NK-92 (cell line): ENCODE measurements at regions not wholly inside any gene's neighbourhood (a gene's known extent, or its start where the extent isn't known, plus 50 kb on each side); places are given as distances from the start of the nearest gene placed in this dataset.
"Not testable (repeated sequence)": the region's sequence is repeated elsewhere in the genome, so short reads cannot be mapped to it uniquely, and the experiment has no call there.

ENCODE experiments used
- DNase-seq: peaks from one replicate; lab custom pipeline; 2025; ENCODE audit not compliant: unreplicated experiment; lab: John Stamatoyannopoulos, UW

- DNase-seq, result no peak
These were observed 295.4 kb upstream of the DAB2 start for GRCh38 chr5:39720136-39720535.

- DNase-seq, result no peak
These were observed 292.6 kb upstream of the DAB2 start for GRCh38 chr5:39717176-39717897.

DNA sequence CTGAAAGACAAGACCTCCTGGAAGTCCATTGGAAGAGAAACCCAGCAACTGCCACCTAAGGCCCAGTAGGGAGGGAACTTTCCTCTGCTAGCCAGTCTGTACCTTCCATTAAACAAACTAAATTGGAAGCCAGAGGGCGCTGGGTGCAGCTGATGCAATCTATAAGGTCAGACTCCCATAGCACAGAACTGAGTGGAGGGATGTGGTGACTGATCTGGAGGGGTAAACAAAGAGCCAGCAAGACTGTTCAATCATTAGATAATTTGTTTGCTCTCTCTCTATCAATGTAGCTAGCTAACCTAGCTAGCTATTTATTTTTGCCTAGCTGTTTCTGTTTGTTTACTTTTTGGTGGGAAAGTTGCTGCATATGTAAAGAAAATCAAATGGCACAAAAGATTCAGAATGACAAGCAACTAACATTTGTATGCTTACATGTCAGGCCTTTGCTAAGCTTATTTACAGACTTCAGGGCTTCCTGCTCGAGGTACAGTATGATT is 291.8 kb upstream of the DAB2 start:
- no peak for DNase-seq

GRCh38 chr5:39714036-39714698 is 289.4 kb upstream of the DAB2 start:
- no peak for DNase-seq

- no peak for DNase-seq
These were observed 288.6 kb upstream of the DAB2 start for GRCh38 chr5:39713250-39713916.

- DNase-seq, result no peak
These were observed 287.8 kb upstream of the DAB2 start for GRCh38 chr5:39712316-39713249.

DNA sequence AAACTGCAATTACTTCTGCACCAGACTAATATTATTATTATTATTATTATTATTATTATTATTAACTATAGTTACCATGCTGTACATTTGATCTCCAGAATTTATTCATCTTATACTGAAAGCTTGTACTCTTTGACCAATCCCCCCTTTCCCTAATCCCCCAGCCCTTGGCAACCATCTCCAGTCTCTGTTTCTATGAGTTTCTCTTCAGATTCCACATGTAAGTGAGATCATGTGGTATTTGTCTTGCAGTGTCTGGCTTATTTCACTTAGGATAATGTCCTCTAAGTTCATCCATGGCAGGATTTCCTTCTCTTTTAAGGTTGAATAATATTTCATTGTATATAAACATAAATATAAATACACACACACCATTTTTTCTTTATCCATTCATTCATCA is 287.0 kb upstream of the DAB2 start:
- DNase-seq, result no peak

- no peak for DNase-seq
These were observed 284.3 kb upstream of the DAB2 start for GRCh38 chr5:39709032-39709431.

DNA sequence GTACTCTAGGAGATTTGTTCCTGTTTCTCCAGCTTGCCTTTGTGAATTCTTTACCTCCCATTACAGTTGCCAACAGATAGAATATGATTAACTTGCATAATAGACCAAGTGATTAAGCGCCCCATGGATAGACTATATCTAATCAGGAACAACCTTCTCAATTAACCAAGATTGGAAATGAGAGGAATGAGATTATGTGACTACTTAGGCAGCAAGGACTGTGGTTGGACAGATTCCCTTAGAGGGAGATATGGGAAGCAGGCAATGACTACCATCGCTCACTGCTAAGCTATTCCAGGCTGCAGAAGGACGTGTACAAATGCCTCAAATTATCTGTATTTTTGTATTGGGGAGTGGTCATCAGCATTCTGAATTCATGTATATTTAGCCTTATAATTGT is 278.1 kb upstream of the DAB2 start:
- no peak for DNase-seq

DNA sequence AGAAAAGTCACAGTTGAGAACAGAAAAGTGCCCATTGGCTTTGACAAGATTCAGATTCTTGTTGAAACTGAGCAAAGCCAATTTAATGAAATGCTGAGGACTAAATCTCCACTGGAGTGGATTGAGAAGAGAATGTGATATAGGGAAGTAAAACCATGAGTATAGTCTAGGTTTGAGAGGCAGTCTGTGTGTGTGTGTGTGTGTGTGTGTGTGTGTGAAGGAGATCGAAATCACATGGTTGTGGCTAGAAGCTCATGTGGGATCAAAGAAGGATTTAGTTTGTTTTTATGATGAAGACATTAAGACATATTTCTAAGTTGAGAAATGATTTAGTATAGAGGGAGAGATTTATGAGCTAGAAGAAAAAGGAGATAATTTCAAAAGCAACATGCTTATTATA is 275.7 kb upstream of the DAB2 start:
- no peak for DNase-seq

GRCh38 chr5:39698838-39699560 is 274.2 kb upstream of the DAB2 start:
- no peak for DNase-seq

- DNase-seq, result no peak
These were observed 273.1 kb upstream of the DAB2 start for GRCh38 chr5:39697881-39698280.

GRCh38 chr5:39696672-39697398 is 272.1 kb upstream of the DAB2 start:
- DNase-seq, result no peak

DNA sequence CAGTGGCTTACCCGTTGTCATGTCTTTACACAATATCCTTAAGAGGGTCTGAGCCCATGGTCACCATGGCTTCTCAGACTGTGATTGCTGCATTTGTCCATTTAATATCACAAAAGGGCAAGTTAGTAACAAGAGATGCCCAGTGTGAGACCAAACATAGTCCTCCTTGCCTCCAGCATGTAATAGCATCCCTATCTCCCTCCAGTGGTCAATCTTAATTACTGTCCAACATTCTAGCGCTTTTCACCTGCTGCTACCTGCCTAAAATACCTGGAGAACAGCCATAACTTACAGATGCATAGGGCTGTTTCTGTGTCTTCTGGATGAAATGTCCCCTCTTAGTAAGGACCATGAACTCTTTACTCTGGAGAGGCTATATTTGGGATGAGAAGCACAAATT is 267.2 kb upstream of the DAB2 start:
- no peak for DNase-seq

- no peak for DNase-seq
These were observed 266.4 kb upstream of the DAB2 start for GRCh38 chr5:39691136-39691535.

- DNase-seq, result no peak
These were observed 265.1 kb upstream of the DAB2 start for GRCh38 chr5:39689919-39690318.

DNA sequence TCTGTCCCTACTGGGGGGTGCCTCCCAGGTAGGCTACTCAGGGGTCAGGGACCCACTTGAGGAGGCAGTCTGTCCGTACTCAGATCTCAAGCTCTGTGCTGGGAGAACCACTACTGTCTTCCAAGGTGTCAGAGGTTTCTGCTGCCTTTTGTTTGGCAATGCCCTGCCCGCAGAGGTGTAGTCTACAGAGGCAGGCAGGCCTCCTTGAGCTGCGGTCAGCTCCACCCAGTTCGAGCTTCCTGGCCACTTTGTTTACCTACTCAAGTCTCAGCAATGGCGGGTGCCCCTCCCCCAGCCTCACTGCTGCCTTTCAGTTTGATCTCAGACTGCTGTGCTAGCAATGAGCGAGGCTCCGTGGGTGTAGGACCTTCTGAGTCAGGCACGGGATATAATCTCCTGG is 263.1 kb upstream of the DAB2 start:
- DNase-seq, result not testable (repeated sequence)

GRCh38 chr5:39680213-39680612 is 255.4 kb upstream of the DAB2 start:
- DNase-seq, result no peak

DNA sequence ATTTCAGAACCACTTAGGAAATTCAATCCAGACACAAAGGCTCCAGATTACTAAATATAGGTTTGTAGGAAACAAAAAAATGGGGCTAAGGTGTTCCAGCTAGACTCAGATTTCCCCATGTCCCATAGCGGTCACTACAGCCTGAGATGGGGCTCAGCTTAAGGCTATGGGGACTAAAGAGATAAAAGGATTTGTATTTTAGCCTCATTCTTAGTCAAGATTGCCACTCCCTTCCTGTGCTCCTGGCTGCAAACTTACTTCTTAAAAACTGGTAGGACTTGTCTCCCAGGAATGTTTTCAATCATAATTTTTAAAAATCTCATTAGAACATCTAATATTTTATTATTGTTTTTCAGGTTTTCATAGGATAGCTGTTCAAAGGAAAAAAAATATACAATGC is 253.8 kb upstream of the DAB2 start:
- no peak for DNase-seq

DNA sequence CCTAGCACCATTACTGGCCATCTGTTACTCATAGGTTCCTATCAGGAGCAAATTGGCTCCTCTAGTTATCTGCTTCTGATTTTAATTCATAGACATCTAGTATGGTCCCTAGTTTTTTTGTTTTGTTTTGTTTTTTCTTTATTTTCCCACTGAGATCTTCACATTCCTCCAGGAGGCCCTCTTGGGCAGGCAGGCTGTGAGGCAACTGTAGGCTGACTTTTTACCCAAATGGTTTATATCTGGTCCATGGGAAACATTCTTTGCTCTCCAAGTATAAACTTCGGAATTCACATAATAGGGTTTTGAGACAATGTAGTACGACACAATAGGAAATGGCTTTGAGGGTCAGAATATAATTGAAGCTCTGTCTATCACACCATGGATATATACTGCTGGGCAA is 250.9 kb upstream of the DAB2 start:
- no peak for DNase-seq
